NCI-H2081 (cell line): ENCODE measurements at regions not wholly inside any gene's neighbourhood (a gene's known extent, or its start where the extent isn't known, plus 50 kb on each side); places are given as distances from the start of the nearest gene placed in this dataset.

Experiments used
- DNase-seq, 2 experiments: peaks; one replicate each; lab custom pipeline; 2025; lab: John Stamatoyannopoulos, UW

- no peak for DNase-seq
Observed at GRCh38 chr1:62988867-62989266, 204.9 kb downstream of the ATG4C start.

- DNase-seq, result no peak
Observed at GRCh38 chr1:62989497-62989896, 205.6 kb downstream of the ATG4C start.

GRCh38 chr1:62991152-62991551, 207.2 kb downstream of the ATG4C start:
- no peak for DNase-seq

GRCh38 chr1:62993844-62994243, 209.9 kb downstream of the ATG4C start:
- DNase-seq, result no peak

- DNase-seq, result no peak
Observed at GRCh38 chr1:62995173-62995572, 211.2 kb downstream of the ATG4C start.

GRCh38 chr1:62997884-62998283, 214.0 kb downstream of the ATG4C start:
- no peak for DNase-seq

- DNase-seq, result no peak
Observed at GRCh38 chr1:62998845-62999649, 215.1 kb downstream of the ATG4C start.

- no peak for DNase-seq
Observed at GRCh38 chr1:63000508-63000907, 216.6 kb downstream of the ATG4C start.

GRCh38 chr1:63004868-63005267, 220.9 kb downstream of the ATG4C start:
- DNase-seq, result no peak

GRCh38 chr1:63005812-63006211, 221.9 kb downstream of the ATG4C start:
- no peak for DNase-seq

GRCh38 chr1:63009421-63009820, 225.5 kb downstream of the ATG4C start:
- no peak for DNase-seq

GRCh38 chr1:63010913-63011660, 227.2 kb downstream of the ATG4C start:
- DNase-seq, result no peak

GRCh38 chr1:63012339-63012738, 228.4 kb downstream of the ATG4C start:
- DNase-seq, result no peak

GRCh38 chr1:63014267-63014666, 230.3 kb downstream of the ATG4C start:
- DNase-seq, result no peak

- DNase-seq, result no peak
Observed at GRCh38 chr1:63022319-63022718, 238.4 kb downstream of the ATG4C start.

- DNase-seq, result no peak
Observed at GRCh38 chr1:63023171-63023570, 239.2 kb downstream of the ATG4C start.

- no peak for DNase-seq
Observed at GRCh38 chr1:63023637-63024036, 239.7 kb downstream of the ATG4C start.

- DNase-seq, result no peak
Observed at GRCh38 chr1:63024132-63024531, 240.2 kb downstream of the ATG4C start.

- no peak for DNase-seq
Observed at GRCh38 chr1:63027176-63027575, 243.2 kb downstream of the ATG4C start.

GRCh38 chr1:63032171-63032570, 248.2 kb downstream of the ATG4C start:
- DNase-seq, result no peak

- DNase-seq, result no peak
Observed at GRCh38 chr1:63033211-63033610, 249.3 kb downstream of the ATG4C start.

GRCh38 chr1:63034256-63034655, 250.3 kb downstream of the ATG4C start:
- no peak for DNase-seq

GRCh38 chr1:63038586-63038985, 254.7 kb downstream of the ATG4C start:
- DNase-seq, result no peak
